Ramos (cell line): ENCODE measurements at regions not wholly inside any gene's neighbourhood (a gene's known extent, or its start where the extent isn't known, plus 50 kb on each side); places are given as distances from the start of the nearest gene placed in this dataset.

Experiments used
- in situ Hi-C: fragments of 300-500 bp; cut with MboI; formaldehyde crosslinking; loops from one replicate; pipeline ENCODE4 v1.14.3; 2022; ENCODE audit warnings: low sequenced_read_pairs; ENCODE audit not compliant: unreplicated experiment

DNA sequence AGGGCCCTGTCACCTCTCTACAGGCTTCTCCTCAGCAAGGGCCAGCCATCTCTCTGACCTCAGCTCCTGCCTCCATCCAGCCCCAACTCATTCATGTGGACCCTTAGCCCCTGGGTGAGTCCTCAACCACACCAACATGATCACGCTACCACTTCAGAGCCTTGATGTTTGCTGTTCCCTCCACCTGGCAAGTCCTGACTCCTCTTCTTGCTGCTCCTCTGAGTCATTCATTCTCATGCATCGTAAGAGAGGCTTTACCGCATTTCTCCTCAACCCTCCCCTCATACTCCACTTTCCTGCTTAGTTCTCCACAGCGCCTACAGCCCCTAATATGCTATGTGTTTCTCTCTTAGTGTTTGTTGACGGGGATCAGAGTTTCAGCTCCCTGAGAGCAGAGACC lies 99.9 kb downstream of the C17orf67 start:
- in situ Hi-C loops, result no loop called here

GRCh38 chr17:56735842-56736241 lies 97.9 kb downstream of the C17orf67 start:
- in situ Hi-C loops, result no loop called here

GRCh38 chr17:56737421-56738161 lies 96.1 kb downstream of the C17orf67 start:
- in situ Hi-C loops, result no loop called here

GRCh38 chr17:56739376-56739775 lies 94.3 kb downstream of the C17orf67 start:
- in situ Hi-C loops, result no loop called here

- in situ Hi-C loops, result no loop called here
Observed at GRCh38 chr17:56739776-56740175, 93.9 kb downstream of the C17orf67 start.

DNA sequence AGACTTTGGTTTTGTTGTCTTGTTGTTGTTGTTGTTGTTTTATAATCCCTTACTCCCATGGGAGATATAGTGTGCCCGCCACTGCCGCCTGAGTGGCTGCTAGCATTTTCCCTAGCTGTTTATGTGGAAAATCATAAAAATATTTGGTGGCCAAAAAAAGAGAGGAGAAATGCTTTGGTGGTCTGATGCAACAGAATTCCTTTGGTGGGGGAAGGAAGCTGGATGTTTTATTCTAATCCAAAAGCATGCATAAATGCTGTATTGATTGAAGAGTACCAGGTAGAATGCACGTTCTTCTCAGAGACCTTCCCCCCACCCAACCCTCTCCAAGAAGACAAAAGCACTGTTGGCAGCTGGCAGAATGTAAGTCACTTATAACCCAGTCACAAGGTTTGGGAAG lies 93.2 kb downstream of the C17orf67 start:
- in situ Hi-C loops, result no loop called here
